HEK293 (cell line): ENCODE measurements at regions not wholly inside any gene's neighbourhood (a gene's known extent, or its start where the extent isn't known, plus 50 kb on each side); places are given as distances from the start of the nearest gene placed in this dataset.

Experiments
- CTCF ChIA-PET: fragments of 350-600 bp; formaldehyde crosslinking; extraction: SDS; loops from one replicate; lab custom pipeline; 2021; ENCODE audit warnings: antibody characterized with exemption; lab: Yijun Ruan, JAX
- POLR2A ChIA-PET: fragments of 300-600 bp; formaldehyde crosslinking; extraction: SDS; loops from one replicate; lab custom pipeline; 2020; ENCODE audit warnings: antibody characterized with exemption, inconsistent platforms; lab: Yijun Ruan, JAX
- H3K27ac ChIP-seq: fragments of 200-500 bp; sonication (Bioruptor generic); 2 replicates; pipeline ENCODE4 v1.5.1; 2014; ENCODE audit warnings: low read depth, low read length, control low read depth, inconsistent platforms; ENCODE audit errors: extremely low read depth
- H3K36me3 ChIP-seq, 2 experiments: fragments of 200-500 bp in 1 of 2; sonication (Bioruptor generic) in 1 of 2; 1 replicate in 1 of 2; 2 replicates in 1 of 2; pipeline ENCODE4 v1.5.1; 2014 to 2017; ENCODE audit warnings: inconsistent platforms in 2 of 2, low read length in 2 of 2; ENCODE audit not compliant: control insufficient read depth in 2 of 2, insufficient read depth in 1 of 2
- H3K4me1 ChIP-seq: fragments of 200-500 bp; sonication (Bioruptor generic); 2 replicates; pipeline ENCODE4 v1.5.1; 2014; ENCODE audit warnings: mild to moderate bottlenecking, low read length, inconsistent platforms; ENCODE audit not compliant: control insufficient read depth, insufficient read depth
- H3K4me3 ChIP-seq: 2 replicates; pipeline ENCODE4 v1.5.1; 2011; ENCODE audit warnings: low read depth, mild to moderate bottlenecking, control low read depth, low read length, moderate library complexity
- H3K9me3 ChIP-seq: fragments of 200-500 bp; sonication (Bioruptor generic); 2 replicates; pipeline ENCODE4 v1.5.1; 2014; ENCODE audit warnings: low read depth, low read length, inconsistent platforms; ENCODE audit not compliant: control insufficient read depth, insufficient read depth
- GLI4 ChIP-seq: fragments of 450-650 bp; formaldehyde crosslinking; IDR thresholded peaks from 2 replicates; pipeline ENCODE4 v1.5.1; 2016; ENCODE audit warnings: missing biosample characterization, missing genetic modification characterization
- ZNF169 ChIP-seq: fragments of 450-650 bp; formaldehyde crosslinking; IDR thresholded peaks from 2 replicates; pipeline ENCODE4 v1.5.1; 2016; ENCODE audit warnings: missing biosample characterization, missing genetic modification characterization
- ZNF391 ChIP-seq: fragments of 450-650 bp; formaldehyde crosslinking; IDR thresholded peaks from 2 replicates; pipeline ENCODE4 v1.5.1; 2016; ENCODE audit warnings: low read depth, missing biosample characterization, missing genetic modification characterization, borderline replicate concordance
- ZNF514 ChIP-seq: fragments of 450-650 bp; formaldehyde crosslinking; IDR thresholded peaks from 2 replicates; pipeline ENCODE4 v1.5.1; 2016; ENCODE audit warnings: missing biosample characterization, missing genetic modification characterization
- ZNF555 ChIP-seq: fragments of 450-650 bp; formaldehyde crosslinking; conservative IDR thresholded peaks from 2 replicates; pipeline ENCODE4 v1.5.1; 2017; ENCODE audit warnings: missing biosample characterization, mild to moderate bottlenecking, missing genetic modification characterization, inconsistent platforms
- ZNF561 ChIP-seq: fragments of 450-650 bp; IDR thresholded peaks from 2 replicates; pipeline ENCODE4 v1.5.1; 2018; ENCODE audit warnings: missing biosample characterization, missing genetic modification characterization, borderline replicate concordance
- ZNF600 ChIP-seq: fragments of 450-650 bp; formaldehyde crosslinking; IDR thresholded peaks from 2 replicates; pipeline ENCODE4 v1.5.1; 2016; ENCODE audit warnings: missing biosample characterization, missing genetic modification characterization
- ZNF777 ChIP-seq: fragments of 450-650 bp; formaldehyde crosslinking; IDR thresholded peaks from 2 replicates; pipeline ENCODE4 v1.5.1; 2017; ENCODE audit warnings: missing biosample characterization, missing genetic modification characterization, borderline replicate concordance
- ZNF830 ChIP-seq: fragments of 450-650 bp; IDR thresholded peaks from 2 replicates; pipeline ENCODE4 v1.5.0; 2018; ENCODE audit warnings: missing biosample characterization, missing genetic modification characterization, low read depth, mild to moderate bottlenecking, moderate library complexity
- ZNF837 ChIP-seq: fragments of 450-650 bp; formaldehyde crosslinking; IDR thresholded peaks from 2 replicates; pipeline ENCODE4 v1.5.1; 2016; ENCODE audit warnings: missing biosample characterization, missing genetic modification characterization
- ZSCAN30 ChIP-seq: fragments of 450-650 bp; IDR thresholded peaks from 2 replicates; pipeline ENCODE4 v1.5.1; 2018; ENCODE audit warnings: missing biosample characterization, mild to moderate bottlenecking, missing genetic modification characterization, moderate library complexity
- TF ChIP-seq, protein P1 (sequence below): fragments of 450-650 bp; formaldehyde crosslinking; conservative IDR thresholded peaks from 2 replicates; pipeline ENCODE4 v1.5.1; 2016; ENCODE audit warnings: low read depth, missing biosample characterization, missing genetic modification characterization
- TF ChIP-seq, protein P2 (sequence below): fragments of 450-650 bp; formaldehyde crosslinking; IDR thresholded peaks from 2 replicates; pipeline ENCODE4 v1.5.1; 2016; ENCODE audit warnings: missing biosample characterization, missing genetic modification characterization

DNA sequence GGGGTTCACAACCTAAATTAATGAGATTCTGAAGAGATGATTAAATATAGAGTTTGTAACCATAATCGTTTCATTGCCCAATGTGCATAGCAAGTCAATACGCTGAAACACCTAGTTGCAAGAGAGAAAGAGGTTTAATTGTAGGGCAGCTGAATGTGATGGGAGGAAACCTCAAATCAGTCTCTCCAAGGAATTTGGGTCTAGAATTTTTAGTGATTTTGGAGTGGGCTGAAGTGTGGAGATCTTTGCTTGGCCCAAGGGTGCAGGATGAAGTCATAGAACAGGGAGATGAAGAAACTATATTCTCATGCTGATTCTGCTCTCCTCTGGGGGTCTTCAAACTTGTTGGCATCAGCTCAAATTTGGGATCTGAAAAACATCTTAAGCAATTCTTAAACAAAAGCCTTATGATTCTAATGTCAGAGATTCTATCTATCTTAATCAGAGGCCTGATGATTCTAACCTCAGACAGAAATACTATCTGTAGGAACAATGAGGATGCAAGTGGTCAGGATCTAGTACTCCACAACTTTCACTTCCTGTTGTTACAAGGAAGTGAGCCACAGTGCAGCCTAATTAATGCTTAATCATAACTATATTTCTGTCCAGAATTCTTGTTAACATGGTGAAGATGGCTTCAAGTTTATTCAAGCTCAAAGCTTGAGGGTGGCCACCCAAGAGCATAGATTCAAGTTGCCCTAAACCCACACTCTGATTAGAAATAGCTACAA lies 80.2 kb upstream of the FUT8 start (continued):
- TF ChIP-seq, protein P1, sequence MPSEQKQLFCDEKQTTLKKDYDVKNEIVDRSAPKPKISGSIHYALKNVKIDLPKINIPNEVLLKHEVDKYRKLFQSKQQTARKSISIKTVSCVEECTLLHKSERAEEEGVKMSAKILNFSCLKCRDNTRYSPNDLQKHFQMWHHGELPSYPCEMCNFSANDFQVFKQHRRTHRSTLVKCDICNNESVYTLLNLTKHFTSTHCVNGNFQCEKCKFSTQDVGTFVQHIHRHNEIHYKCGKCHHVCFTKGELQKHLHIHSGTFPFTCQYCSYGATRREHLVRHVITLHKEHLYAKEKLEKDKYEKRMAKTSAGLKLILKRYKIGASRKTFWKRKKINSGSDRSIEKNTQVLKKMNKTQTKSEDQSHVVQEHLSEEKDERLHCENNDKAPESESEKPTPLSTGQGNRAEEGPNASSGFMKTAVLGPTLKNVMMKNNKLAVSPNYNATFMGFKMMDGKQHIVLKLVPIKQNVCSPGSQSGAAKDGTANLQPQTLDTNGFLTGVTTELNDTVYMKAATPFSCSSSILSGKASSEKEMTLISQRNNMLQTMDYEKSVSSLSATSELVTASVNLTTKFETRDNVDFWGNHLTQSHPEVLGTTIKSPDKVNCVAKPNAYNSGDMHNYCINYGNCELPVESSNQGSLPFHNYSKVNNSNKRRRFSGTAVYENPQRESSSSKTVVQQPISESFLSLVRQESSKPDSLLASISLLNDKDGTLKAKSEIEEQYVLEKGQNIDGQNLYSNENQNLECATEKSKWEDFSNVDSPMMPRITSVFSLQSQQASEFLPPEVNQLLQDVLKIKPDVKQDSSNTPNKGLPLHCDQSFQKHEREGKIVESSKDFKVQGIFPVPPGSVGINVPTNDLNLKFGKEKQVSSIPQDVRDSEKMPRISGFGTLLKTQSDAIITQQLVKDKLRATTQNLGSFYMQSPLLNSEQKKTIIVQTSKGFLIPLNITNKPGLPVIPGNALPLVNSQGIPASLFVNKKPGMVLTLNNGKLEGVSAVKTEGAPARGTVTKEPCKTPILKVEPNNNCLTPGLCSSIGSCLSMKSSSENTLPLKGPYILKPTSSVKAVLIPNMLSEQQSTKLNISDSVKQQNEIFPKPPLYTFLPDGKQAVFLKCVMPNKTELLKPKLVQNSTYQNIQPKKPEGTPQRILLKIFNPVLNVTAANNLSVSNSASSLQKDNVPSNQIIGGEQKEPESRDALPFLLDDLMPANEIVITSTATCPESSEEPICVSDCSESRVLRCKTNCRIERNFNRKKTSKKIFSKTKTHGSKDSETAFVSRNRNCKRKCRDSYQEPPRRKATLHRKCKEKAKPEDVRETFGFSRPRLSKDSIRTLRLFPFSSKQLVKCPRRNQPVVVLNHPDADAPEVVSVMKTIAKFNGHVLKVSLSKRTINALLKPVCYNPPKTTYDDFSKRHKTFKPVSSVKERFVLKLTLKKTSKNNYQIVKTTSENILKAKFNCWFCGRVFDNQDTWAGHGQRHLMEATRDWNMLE (tag by site-specific recombination) = no peak
- TF ChIP-seq ZNF514 (tag by site-specific recombination) = no peak
- TF ChIP-seq, all 188 proteins: peak for 0

DNA sequence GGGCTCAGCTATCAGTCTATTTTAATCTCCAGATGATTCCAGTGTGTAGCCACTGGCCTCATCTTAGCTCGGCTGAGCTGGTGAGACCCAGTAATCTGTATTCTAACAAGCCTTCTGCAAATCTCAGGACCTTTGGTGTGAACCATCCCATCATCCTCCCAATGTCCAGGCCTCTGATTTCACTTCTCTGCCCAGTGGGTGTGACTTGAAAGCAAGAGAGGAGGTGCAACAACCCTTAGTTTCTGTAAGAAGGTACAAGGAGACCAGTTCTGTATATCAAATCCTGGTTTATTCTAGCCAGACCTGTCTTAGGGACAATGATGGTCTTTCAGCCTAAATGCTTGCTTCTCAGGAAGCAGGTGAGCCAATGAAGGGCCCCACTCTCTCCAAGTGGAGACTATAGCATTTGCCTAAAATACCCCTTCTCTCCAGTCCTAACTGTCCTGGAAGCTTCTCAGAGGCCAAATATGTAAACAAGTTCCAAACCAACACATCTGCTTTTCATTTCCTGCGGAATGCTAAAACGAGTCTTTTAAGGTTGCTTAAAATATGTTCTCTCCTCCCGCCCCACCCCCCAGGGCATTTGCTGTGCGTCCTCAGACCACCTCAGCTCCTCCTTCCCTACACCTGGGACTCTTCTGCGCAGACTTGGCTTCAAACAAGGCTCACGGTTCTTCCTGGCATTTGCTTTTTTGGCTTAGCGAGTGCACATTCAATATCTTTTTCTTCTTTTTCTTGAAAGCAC lies 78.4 kb upstream of the FUT8 start:
- Histone ChIP-seq H3K4me1 (peaks cover 2% of the 10 kb centered on the region; the same call in 1 of the 2 replicates), H3K9me3 (no peaks in the 10 kb centered on the region), H3K36me3 (no peaks in the 10 kb centered on the region), H3K27ac (no peak overlapping the region), H3K4me3 (no peak overlapping the region)
- ChIA-PET POLR2A (no interaction called here), CTCF (interaction anchor here (0.5 kb wide), 1 partner anchor 111 kb away, joined by 3 read pairs; no protein-coding TSS in a partner anchor)
- no peak for TF ChIP-seq ZNF169 (tag by site-specific recombination)
- no peak for TF ChIP-seq GLI4 (tag by site-specific recombination)

DNA sequence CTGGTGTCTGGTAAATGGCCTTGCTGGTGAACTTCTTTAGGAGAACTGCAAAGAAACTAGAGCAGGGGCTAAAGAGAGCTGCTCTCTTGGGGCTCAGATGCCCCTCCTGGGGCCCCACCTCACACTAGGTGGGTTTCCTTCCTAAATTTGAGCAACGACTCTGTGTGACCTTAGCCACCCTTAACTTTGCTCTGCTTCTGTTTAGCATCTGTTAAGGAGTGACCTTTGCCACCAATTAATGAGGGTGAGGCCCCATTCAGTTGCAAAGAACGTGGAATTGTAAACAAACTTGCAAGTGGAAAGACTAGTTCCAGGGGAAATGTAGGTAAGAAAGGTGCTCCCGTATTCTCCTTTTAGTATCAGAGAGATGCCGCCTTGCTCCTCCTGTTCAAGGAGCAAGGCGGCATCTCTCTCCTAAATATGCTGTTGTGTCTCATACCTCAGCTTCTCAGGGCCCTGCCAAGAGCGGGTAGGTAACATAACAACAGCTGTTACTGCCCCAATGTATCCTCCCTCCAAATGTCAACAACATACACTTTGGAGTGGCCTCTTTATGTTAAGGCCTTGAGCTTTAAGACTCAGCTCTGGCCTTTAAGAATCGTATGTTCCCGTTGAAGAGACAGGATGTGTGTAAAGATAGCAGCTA lies 77.6 kb upstream of the FUT8 start:
- TF ChIP-seq ZNF561 = no peak
- no peak for TF ChIP-seq ZSCAN30 (tag by site-specific recombination)
- no peak for TF ChIP-seq ZNF600
- TF ChIP-seq ZNF837 (tag by site-specific recombination) = no peak
- TF ChIP-seq ZNF830 = no peak
- TF ChIP-seq ZNF555 = no peak
- no peak for TF ChIP-seq ZNF777
- TF ChIP-seq ZNF391 (tag by site-specific recombination) = no peak
- TF ChIP-seq, protein P2, sequence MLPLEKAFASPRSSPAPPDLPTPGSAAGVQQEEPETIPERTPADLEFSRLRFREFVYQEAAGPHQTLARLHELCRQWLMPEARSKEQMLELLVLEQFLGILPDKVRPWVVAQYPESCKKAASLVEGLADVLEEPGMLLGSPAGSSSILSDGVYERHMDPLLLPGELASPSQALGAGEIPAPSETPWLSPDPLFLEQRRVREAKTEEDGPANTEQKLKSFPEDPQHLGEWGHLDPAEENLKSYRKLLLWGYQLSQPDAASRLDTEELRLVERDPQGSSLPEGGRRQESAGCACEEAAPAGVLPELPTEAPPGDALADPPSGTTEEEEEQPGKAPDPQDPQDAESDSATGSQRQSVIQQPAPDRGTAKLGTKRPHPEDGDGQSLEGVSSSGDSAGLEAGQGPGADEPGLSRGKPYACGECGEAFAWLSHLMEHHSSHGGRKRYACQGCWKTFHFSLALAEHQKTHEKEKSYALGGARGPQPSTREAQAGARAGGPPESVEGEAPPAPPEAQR = no peak
- Histone ChIP-seq H3K4me3 (no peak overlapping the region), H3K36me3 (no peaks in the 10 kb centered on the region), H3K4me1 (peaks cover 2% of the 10 kb centered on the region; the same call in 1 of the 2 replicates), H3K27ac (no peak overlapping the region), H3K9me3 (no peaks in the 10 kb centered on the region)
- ChIA-PET POLR2A (no interaction called here), CTCF (interaction anchor here (0.5 to 0.6 kb wide), 2 partner anchors 83 to 112 kb away, joined by 3 to 4 read pairs; no protein-coding TSS in a partner anchor)
